Activated gamma-delta T cell treated with anti-CD3 and anti-CD28 coated beads, Interleukin-2, amount 50 U/mL, for 16 hours (primary cell): ENCODE measurements at regions not wholly inside any gene's neighbourhood (a gene's known extent, or its start where the extent isn't known, plus 50 kb on each side); places are given as distances from the start of the nearest gene placed in this dataset.
"Not testable (repeated sequence)": the region's sequence is repeated elsewhere in the genome, so short reads cannot be mapped to it uniquely, and the experiment has no call there.

Source experiments
- DNase-seq: peaks from one replicate; pipeline ENCODE4 v3.0.0-alpha.2; 2020; ENCODE audit warnings: low read depth

GRCh38 chr20:60761056-60761455 lies 491.0 kb upstream of the CDH4 start:
- no peak for DNase-seq

- DNase-seq: no peak
Observed at GRCh38 chr20:60762386-60762785, 489.7 kb upstream of the CDH4 start.

GRCh38 chr20:60764328-60764727 lies 487.7 kb upstream of the CDH4 start:
- no peak for DNase-seq

DNA sequence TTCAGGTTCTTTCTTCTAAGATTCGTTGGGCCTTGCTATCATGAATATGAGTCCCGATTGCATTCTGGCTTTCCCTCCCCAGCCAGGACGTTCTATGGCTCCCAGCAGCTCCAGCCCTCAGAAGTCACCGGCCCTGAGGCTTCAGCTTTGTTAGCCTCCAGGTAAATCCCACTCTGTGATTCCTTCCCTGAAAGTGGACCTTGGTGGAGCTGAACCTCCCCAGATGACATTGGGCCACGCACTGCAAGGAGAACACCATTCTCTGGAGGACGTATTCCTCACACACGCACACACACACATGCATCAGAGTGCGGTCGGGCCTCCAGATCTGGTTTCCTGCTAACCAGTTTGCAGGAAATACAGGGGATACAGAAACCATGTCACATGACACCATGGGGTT lies 487.3 kb upstream of the CDH4 start:
- DNase-seq: no peak

DNA sequence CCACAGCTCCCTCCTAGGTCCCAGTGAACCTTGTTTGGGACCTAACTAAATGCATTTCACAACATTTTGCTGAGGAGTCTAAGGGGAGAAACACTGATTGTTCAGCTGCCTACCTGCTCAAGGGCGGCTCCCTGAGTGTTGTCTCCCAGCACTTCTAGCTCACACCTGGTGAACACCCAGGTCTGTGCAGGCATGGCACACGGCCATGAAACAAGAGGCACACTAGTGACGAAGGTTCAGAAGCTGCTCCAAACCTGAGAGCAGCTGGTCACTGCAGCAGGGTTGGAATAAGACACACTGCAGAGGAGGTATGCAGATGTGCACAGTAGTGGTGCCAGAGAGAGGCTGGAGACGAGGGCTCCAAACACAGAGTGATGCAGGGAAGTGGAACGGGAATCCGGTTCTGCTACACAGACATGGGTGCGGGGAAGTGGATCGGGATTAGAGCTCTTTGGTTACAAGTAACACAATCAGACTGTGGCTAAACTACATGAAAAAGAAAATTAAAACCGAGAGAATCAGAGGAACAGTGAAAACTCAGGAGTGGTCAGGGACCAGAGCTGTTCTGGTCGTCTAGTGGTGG lies 486.1 kb upstream of the CDH4 start:
- no peak for DNase-seq

DNA sequence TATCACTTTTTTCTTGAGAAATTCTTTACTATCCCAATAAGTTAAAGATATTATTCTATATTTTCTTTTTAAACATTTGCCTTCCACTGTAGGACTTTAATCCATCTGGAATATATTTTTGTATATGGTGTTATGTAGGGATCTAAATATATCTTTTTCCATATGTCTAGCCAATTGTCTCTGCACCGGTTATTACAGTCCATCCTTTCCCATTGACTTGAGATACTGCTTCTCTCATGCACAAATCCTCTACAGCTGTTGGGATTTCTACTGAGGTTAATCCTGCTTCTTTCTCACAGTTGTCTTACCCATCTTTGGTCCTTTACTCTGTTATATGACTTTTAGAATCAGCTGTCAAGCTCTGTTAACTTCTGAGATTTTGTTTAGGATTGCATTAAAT lies 483.8 kb upstream of the CDH4 start:
- DNase-seq: no peak

DNA sequence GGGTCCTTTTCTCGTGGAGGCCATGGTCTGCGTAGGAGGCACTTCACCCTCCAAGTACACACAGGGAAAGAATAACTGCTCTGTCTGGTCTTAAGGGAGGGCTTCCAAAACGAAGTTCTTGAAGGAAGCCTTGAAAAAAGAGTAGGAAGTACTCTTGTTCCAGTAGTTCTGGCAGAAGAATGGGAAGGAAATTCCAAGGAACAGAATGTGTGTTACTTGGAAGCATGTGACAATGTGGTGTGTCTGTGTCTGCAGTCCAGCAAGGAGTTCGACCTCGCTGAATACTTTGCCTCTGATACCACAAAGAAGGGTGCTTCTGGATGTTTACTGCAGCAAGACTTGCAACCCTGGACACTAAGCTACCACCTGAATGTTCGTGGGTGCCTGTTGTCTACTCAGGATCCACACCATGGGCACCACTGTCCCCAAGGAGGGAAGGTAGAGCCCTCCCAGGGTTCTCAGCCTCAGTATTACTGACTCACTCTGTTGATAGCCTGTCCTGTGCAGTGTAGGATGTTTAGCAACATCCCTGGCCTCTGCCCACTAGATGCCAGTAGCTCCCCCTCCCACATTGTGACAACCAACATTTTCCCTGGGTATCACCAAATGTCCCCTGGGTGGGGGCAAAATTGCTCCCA lies 471.6 kb upstream of the CDH4 start:
- DNase-seq: no peak

GRCh38 chr20:60782959-60783625 lies 469.0 kb upstream of the CDH4 start:
- no peak for DNase-seq

- no peak for DNase-seq
Observed at GRCh38 chr20:60785301-60785700, 466.8 kb upstream of the CDH4 start.

DNA sequence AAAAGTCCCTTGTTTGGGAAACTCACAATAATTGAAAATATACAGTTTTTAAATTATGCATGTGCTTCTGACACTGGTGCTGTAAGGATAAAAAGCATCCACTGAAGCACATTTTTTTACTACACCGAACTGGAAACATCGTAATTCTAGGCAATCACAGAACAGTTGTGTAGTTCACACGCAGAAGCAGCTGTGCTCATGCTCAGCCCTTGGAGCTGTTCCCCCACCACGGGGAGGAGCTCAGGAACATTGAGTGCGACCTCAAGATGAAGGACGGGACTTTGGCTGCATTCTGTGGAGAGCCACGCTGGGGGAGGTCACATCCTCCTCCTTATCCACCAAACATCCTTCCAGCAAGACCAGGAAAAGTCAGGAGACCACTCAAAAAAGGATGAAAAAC lies 466.3 kb upstream of the CDH4 start:
- DNase-seq: no peak

GRCh38 chr20:60786686-60787217 lies 465.3 kb upstream of the CDH4 start:
- DNase-seq: no peak

DNA sequence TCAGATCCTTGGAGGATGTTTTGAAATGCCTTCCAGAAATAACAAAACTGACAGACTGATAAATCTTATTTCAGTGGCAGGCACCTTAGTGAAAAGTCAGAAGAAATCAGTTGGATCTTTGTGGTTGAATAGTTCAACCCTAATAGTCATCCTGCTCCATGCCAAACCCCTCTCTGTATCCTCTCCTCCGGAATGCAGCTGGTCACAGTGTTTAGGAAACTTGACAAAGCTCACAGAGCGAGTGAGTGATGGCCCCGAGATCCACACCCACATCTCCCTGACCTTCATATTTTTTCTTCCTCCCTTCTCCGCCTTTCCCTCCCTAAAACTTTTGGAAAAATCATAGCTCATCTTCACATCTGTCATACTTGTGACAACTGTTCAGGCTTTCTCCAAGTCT lies 464.8 kb upstream of the CDH4 start:
- DNase-seq: no peak

DNA sequence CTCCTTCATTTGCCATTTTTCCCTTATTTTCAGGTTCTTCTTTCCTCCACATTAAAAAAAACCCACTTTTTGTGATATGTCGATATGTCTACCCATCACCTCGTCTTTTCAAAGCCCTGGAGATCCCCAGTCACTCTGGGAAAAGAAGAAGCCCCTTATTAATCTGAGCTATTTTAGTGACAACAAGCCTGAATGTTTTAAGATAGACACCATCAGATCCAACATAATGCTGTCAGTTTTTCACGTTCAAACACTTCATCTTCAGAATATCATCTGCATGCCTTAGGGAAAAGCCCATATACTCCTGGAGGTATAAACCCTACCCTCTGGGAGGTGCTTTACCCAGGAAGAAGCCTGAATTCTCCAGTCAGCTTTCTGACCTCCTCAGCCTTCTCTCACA lies 464.0 kb upstream of the CDH4 start:
- DNase-seq: no peak

GRCh38 chr20:60789399-60789798 lies 462.7 kb upstream of the CDH4 start:
- no peak for DNase-seq

DNA sequence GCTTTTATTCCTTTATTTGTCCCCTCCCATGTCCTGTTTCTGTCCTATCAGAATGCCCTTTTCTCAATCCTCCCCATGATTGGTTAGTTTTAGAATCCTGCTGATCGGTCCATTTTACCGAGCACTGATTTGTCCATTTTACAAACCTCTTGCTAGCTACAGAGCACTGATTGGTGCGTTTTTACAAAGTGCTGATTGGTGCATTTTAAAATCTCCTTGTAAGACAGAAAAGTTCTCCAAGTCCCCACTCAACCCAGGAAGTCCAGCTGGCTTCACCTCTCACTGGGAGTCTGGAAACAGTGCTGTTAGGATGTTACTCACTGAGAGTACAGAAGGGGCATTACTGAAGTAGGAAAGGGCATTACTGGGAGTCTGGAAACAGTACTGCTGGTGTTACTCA lies 461.7 kb upstream of the CDH4 start:
- DNase-seq: not testable (repeated sequence)

DNA sequence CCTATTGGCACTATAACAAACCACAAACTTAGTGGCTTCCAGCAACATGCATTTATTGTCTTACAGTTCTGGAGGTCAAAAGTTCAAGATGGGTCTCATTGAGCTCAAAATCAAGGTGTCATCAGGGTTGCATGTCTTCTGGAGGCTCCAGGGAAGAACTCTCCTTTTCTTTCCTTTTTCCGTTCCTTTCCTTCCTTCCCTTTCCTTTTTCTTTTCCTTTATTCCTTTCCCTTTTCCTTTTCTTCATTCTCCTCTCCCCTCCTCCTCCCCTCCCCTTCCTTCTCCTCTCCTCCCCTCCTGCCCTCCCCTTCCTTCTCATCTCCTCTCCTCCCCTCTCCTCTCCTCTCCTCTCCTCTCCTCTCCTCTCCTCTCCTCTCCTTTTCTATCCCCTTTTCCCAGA lies 460.2 kb upstream of the CDH4 start:
- no peak for DNase-seq

- DNase-seq: no peak
Observed at GRCh38 chr20:60792941-60793340, 459.1 kb upstream of the CDH4 start.

GRCh38 chr20:60794674-60795073 lies 457.4 kb upstream of the CDH4 start:
- no peak for DNase-seq

- no peak for DNase-seq
Observed at GRCh38 chr20:60795651-60796050, 456.4 kb upstream of the CDH4 start.

- DNase-seq: no peak
Observed at GRCh38 chr20:60800185-60800584, 451.9 kb upstream of the CDH4 start.

DNA sequence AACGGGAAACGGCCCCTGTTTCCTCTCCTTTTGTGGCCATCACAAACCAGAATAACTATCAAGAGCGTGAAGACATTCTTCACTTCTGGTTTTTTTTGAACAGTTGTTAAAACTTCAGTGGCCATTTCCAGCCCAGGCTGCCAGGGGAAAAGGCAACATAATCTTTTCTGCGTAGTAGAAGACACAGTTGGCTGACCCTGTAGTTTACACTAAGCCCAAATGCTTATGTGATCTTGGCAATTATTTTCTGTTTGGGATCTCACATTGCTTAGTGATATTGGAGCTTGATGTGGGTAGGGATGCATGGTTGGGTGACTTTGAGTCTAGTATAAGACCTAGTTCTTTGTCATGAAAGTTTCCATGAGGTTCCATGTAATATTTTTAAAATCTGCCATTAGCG lies 449.4 kb upstream of the CDH4 start:
- DNase-seq: no peak

DNA sequence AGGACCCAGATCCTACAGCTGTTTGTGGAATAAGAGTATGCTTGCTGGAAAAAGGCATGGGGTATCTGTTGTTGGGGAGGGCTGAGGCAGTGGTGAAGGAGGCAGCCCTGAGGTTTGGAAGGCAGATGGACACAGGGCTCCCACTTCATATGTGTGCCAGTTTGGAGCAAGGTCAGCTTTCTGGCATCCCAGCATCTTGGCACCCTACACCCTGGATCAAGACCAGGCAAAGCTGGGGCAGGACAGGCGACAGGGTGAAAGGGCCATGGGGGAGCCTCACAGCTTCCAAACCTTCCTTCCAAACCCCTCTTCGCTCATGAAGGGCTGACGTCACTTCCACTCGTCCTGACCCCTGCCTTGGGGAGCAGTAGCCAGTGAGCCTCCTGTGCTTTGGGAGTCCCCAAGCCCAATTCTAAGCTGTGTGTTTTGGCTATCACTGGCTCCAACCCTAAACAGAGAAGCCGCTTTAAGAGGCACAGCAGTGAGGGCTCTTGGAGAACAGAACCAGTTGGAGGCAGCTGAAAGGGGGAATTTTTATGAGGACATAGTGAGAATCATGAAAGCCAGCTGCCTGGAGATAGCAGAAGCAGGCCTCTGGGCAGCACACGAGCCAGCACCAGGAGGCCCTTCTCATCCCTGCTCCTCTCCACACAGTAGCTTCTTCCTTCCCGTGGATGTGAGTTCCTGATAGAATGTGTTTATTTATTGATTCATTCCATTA lies 448.6 kb upstream of the CDH4 start:
- no peak for DNase-seq
